GM18520 (cell line): ENCODE measurements at regions not wholly inside any gene's neighbourhood (a gene's known extent, or its start where the extent isn't known, plus 50 kb on each side); places are given as distances from the start of the nearest gene placed in this dataset.
A peak's percentile ranks its signal among the peaks of the same experiment; 100 is the strongest.
"Not testable (repeated sequence)": the region's sequence is repeated elsewhere in the genome, so short reads cannot be mapped to it uniquely, and the experiment has no call there.

Experiments
- ATAC-seq: cut with Tn5 transposase; IDR thresholded peaks from one replicate; pipeline ENCODE4 v1.9.1; 2021; ENCODE audit not compliant: unreplicated experiment

DNA sequence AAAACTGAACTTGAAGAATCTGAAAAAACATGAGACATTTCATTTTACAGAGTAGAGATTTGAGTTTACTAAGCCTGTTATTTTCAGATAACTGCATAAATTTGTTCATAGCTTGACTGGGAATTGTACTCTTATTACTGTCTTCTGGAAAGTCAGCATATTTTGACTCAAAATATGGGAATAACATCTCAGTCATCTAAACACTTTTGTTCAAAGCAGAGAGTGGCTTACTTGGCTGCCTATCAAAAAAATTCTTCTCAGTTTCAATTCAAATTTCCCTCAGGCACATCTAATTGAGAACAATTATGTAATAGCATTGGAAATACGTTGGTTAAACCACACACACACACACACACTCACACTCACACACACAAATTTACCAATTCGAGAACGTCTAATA, 384.6 kb downstream of the ARL4A start:
- ATAC-seq, result no peak

DNA sequence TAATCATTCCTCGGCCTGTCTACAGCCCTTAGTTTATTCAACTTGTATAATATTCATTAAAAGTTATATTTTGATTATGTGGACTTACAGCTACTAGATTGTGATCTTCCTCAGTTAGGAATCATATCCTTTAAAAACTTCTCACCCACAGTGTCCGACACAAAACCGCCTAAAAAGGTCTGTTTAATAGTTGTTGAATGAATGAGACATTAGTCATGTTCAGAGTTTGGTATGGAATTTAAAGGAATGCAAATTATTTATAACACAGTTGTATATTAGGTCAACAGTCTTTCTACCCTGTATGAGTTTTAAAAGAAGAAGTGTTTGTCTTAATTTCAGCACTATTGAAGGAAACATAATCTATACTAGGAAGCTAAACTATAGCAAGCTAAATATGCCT, 390.0 kb downstream of the ARL4A start:
- no peak for ATAC-seq

DNA sequence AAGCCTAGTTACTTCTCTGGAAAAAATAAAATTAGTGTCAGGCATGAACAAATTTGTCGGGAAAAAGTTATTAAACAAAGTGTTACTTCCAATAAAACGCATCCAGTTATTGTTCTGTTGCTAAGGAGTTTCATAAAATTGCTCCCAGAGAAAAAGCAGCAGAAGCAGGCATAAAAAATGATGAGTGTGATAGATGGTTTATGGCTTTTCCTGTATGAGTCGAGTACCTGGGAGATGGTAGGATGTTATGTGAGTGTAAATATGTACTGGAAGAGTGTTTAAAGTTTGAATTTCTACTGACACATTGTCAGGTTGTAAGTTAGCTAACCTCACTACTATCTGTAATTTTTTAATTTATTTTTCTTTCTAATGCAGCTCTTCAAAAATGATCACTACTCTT, 390.7 kb downstream of the ARL4A start:
- ATAC-seq, result no peak

DNA sequence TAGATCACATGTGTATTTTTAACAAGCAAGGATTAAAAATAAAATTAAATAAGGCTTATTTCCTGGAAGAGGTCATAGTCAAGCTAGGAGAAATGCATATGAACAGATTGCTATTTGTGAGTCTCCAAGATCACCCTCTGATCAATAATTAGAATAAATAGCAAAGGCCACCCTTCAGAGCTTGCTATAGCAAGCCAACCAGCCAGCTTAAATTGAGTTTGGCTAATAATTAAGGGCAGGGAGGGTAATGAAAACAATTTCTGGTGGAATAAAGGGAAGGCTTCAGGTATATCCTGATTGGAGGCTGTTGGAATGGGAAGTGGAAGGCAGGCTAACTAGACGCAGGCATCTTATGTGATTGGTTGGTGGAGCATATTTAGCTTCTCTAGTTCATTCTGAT, 403.5 kb downstream of the ARL4A start:
- ATAC-seq, result no peak

DNA sequence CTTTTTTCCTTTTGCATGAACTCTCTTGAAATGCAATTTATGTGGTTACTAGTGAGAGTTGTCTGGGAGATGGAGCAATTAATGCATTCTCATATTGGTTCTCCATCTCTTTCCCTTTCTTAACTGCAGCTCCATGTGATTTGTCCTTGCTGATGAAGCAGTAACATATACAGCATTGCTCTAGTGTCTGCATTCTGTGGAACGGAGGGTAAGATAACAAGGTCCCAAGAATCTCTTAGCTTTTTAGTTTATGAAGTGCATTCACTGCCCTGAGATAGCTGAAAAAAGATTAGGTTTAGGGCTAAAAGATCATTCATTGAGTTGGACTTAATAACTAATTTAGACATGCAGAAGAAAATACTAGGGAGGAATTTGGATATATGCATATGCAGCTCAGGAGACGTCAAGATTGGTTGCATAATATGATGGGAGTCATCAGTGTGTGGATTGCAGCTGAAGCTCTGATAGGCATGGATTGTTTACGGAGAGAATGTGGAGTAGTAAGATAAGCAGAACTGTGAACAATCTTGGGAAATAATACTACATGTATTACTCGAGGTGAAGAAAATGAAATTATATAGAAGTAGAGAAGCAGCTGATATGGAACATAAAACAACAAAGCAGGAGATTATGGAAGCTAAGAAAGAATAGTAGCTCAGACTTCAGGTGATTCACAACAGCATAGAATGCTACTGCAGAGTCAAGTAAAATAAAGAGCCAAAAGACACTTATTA, 404.7 kb downstream of the ARL4A start:
- no peak for ATAC-seq

DNA sequence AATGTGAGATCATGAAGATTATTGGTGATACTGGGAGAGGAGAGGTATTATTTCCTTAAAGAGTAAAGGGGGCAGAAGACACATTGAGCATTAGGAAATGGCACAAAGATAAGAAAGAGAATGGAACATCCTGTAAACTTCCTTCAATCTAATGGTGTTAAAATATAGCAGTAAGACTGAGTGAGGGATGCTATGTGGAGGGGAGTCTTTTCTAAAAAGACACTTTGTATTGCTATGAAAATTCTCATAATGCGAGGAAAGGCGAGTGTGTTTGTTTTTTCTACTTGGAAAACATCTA, 405.2 kb downstream of the ARL4A start:
- no peak for ATAC-seq

DNA sequence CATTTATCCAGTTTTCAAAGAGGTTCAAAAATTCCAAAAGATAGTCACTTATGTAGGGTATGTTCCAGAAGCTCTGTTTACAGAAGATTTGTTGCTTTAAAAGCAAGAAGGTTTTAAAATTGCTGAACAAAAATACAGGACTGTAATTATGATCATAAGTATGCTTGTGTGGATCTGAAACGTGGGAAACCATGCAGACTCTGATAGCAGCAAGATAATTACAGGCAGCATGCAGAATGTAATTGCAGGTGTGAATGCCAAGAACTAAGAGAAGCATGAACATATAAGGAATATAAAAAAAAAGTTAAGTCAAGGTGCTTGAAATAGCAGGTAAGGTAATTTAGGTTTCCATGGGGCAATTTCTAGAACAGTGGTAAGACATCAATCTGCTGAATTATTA, 405.7 kb downstream of the ARL4A start:
- no peak for ATAC-seq

DNA sequence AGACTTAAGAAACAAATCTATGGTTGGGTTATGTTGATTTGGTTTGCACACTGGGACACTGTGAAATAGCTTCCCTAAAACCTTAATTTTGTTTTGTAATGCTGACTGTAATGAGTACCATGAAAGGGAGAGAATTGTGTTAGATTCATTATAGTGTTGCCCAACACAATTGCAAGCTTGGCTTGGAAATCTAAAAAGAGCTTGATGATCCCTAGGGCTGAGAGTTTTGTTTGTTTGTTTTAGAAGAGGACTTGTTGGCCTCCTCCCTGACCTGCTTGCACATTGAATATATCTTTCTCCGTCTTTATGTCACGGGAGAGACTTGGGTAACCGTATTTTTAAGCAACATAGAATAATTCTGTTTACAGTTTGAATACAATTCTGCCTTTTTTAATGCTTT, 410.1 kb downstream of the ARL4A start:
- no peak for ATAC-seq

DNA sequence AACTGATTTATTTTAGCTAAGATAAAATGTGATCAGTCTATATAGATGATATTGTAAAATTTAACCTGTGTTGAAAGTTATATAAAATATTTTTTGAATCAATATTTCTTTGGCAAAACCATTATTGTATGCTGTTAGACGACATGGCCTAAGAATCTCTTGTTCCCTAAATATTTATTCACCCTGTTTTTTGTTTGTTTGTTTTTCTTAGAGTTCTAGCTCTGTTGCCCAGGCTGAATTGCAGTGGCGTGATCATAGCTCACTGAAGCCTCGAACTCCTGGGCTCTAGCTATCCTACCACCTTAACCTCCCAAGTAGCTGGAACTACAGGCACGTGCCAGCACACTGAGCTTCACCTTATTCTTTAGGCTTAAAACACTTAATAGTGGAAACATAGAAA, 410.7 kb downstream of the ARL4A start:
- ATAC-seq, result no peak

DNA sequence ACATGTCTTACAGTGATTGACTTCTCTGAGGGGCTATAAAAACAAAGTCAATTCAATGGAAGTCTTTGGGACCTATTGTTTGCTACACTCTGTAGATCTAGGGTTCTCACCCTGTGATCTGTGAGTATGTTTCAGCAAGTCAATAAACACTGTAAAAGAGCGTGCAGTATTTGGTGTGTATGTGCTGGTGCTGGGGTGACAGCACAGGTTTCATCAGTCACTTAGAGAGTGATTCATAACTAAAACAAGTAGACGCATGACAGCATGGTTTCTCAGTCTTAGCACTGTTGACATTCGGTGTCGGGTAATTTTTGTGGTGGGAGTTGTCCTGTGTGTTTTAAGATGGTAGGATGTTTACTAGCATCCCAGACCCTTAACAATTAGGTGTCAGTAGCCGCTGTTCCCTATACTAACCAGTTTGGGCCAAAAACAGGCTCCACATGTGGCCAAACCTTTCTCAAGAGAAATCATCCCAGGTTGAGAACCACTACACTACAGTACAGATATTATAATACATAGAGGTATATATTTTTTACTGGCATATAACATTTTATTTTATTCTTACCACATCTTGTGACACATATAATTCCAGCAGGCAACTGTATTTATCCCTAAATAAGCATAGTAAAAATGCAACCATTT, 411.8 kb downstream of the ARL4A start:
- ATAC-seq, result peak; percentile 99

DNA sequence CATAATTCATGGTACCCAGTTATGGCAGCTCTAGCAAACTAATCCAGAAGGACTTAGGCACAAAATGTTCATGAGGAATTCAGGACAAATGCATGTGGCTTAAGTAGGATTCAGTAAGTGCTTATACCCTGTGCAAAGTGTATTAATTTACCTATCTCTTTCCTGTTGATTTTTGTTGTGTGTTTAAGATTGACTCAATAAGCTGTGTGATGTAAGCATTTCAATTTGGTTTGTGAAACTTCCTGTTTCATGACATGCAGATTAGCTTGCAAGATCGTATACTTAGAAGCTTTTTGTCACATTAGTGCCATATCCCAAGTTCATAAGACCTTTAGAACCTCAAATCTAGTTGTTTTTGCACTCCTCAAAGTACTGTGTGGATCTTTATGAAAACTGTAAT, 416.7 kb downstream of the ARL4A start:
- no peak for ATAC-seq

DNA sequence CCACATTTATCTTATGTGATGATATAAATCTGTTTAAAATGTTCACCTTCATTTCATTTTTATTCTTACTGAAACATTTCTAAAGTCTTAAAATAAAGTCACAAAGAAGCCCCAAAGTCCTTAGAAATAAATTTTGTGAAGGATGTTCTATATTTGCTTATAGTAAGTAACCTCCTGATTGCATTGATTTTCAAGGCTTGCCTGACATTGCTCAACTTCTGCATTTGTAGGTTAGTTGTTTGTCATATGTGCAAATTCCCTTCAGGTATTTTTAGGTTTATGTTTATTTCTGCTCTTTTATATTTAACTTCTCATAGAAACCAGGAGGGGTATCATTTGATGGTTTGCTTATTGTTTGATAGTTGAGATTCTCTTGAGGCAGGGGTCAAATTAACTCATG, 417.8 kb downstream of the ARL4A start:
- ATAC-seq, result no peak

DNA sequence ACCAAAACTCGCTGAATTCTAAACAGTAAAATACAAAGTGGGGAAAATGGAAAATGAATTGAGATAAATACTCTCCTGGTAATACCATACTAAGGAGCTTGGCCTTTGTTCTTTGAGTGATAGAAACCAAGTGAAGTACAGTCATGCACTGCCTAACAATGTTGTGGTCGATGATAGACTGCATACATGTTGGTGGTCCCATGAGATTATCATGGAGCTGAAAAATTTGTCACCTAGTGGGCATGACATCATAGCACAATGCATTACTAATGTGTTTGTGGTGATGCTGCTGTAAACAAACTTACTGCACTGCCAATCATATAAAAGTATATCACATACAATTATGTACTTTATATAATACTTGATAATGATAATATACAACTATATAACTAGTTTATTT, 419.1 kb downstream of the ARL4A start:
- ATAC-seq, result no peak

DNA sequence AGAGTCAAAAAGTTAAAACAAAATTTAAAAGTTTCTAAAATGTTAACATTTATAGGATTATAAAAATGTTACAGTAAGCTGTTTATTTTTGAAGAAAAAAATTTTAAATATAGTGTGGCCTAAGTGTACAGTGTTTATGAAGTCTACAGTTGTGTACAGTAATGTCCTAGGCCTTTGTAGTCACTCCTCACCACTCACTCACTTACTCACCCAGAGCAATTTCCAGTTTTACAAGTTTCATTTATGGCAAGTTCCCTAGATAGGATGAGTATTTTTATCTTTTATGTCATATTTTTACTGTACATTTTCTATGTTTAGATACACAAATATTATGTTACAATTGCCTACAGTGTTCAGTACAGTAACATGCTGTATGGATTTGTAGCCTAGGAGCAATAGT, 419.9 kb downstream of the ARL4A start:
- no peak for ATAC-seq

DNA sequence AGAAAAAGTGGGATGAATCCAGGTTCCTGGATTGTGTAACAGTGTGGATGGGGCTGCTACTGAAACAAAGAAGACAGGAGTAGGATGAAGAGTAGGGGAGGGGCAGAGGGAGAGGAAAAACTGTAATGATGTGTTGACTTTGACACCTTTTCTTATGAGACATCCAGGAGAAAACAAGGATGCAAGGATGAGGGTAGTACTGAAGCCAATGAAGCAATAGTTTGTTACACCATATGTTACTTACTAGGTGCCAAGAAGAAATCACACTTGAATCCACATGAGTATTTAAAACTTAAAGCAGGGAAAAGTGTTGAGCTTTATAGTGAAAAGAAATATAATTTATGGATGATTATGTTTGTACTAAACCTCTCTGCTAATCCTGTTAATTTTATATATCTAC, 420.6 kb downstream of the ARL4A start:
- no peak for ATAC-seq

DNA sequence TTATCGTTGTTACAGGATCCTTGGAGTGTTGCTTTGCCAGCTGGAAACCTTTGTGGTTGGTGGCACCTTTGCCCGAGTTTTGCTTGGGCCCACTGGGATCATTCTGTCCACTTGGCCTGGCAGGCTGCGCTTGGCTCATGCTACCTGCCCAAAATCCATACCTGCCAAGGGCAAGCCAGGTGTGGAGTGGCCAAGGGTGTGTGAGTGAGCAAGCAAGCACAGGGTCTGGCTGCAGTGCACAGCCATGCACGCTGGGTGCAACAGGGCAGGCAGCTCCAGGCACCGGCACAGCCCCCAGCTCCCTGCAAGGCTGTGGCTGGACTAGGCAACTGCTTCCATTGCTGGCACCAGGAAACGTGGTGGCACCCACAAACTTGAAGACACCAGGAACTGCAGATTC, 421.8 kb downstream of the ARL4A start:
- no peak for ATAC-seq

DNA sequence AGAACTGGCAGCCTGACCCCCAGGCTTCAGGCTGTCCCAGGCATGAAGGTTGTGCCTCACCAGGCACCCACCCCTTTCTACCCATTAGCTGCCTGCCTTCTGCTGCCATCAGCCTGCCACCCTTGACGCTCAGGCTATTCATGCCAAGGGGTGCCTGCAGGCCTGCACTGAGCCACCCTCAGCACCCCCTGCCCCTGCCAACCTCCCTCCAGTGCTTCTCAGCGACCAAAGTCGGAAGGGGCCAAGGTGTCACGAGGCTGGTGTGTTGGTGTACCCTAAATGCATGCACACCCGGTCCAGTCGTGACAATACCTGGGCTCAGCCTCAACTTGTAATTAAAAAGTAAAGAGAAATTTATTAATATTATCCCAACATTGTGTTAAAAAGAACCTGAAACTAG, 422.7 kb downstream of the ARL4A start:
- no peak for ATAC-seq

DNA sequence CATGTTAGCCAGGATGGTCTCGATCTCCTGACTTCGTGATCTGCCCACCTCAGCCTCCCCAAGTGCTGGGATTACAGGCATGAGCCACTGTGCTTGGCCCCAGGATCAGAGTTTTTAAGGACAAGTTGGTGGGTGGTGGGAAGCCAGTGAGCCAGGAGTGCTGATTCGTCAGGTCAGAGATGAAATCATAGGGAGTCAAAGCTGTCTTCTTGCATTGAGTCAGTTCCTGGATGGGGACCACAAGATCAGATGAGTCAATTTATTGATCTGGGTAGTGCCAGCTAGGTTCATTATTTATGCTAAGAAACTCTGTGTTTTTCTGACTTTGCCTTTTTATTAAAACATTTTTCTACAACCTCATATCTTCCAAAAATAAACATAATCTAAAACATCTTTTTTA, 423.8 kb downstream of the ARL4A start:
- ATAC-seq, result no peak

DNA sequence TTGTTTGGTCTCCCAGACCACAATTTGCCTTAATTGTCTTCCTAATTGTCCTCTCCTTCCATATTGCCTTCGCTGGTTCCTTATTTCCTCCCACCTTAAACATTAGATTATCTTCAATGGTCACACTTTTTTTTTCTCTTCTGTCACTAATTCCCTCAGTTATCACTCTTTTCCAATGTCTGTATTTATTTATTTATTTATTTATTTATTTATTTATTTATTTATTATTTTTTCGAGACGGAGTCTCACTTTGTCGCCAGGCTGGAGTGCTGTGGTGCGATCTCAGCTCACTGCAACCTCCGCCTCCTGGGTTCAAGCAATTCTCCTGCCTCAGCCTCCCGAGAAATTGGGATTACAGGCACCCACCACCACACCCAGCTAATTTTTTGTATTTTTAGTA, 426.8 kb downstream of the ARL4A start:
- not testable (repeated sequence) for ATAC-seq

DNA sequence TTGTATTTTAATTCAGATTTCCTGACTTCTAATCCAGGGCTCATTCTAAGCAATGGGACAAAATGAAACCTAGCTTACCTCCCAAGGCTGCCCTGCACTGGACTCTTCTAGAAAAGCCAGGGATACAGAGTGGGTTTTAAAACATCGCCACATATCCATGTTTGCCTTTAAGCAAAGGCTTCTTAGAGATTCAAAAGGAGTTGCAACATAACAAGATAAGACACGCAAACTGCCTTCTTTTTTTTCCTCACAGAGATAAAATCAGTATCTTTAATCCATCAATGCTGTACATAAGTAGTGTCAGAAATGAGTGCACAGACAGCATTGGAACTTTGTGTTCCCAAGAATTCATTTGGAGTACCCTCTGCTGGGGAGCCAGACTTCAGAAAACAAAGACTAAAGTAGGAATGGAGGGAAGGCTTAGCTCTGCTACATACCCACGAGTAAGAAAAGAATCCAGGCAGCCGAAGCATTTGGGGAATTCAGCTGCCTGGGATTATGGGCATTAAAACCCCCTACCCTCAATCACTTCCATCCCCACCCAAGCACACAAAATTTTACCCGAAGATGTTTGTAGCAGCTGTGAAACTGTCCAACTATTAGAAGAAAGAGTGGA, 427.8 kb downstream of the ARL4A start:
- no peak for ATAC-seq

DNA sequence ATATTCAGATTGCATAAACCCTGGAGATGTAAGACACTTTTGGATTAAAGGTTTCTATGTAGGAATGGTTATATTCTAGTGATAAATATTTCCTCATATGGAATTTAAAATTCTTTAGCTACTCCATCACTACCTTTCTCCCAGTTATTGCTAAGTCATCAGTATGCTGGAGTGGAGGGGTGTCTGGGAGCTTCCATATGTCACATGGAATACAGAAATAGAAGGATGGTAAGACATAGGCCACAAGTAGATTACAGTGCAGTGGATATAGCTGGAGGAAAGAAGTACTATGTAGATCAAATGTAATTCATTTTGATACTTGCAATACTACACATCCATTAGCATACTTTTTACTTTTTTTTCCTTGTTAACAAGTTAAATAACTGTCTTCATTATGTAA, 428.4 kb downstream of the ARL4A start:
- no peak for ATAC-seq

DNA sequence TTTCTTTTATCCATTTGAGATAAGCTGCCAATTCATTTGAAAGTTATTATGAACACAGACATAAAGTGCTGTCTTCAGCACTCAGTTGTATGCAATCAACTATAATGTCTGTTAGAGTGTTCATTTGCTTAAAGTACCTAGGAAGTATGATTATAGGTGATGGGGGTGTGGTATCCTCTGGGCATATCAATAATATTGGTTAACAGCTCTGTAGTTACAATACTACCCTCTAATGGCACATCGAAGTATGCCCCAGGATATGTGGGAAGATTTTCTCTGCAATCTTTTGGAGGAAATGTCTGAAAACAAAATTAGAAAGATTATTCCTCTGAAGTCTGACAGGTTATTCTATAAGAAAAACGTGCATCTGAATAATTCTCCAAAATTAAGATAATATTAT, 429.7 kb downstream of the ARL4A start:
- ATAC-seq, result no peak

DNA sequence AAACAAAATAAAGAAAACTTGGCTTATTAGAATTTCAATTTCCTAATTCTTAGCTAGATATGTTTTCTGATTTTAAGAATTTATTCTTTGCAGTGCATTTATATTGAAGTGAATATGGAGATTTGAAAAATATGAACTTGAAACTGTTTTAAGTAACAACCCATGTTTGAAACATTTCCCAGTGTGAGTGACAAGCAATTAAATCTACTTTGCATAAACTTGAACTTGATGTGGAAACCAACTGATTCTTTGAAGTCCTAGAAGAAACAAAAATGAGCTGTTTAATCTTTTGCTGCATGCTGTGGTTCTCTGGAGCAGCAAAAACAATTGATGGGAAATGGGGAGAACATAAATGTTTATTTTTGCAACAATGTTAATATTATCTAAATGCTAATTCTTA, 430.2 kb downstream of the ARL4A start:
- ATAC-seq, result no peak
